ENCODE measurements at regions not wholly inside any gene's neighbourhood (a gene's known extent, or its start where the extent isn't known, plus 50 kb on each side); places are given as distances from the start of the nearest gene placed in this dataset.

DNA sequence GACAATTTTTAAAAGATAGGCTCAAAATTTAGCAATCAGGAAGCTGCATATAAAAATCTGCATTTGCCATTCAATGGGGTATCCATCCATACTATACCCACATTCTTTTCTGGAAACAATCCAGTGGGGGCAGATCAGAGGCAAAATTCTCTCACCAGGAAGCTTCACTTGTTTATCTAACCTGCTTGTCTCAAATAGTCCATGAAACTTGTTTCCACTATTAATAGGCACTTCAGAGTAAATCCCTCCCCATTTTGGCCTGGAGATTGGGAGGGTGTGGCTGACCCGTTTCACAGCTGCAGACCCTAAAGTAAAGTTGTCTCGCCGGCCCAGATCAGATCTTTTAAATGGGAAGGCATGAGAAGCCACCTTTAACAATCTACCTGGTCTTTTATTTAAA, 139.4 kb upstream of the CPNE8 start:
- no peak for DNase-seq (ENCODE audit: low read depth)
- TF ChIP-seq, protein P1, sequence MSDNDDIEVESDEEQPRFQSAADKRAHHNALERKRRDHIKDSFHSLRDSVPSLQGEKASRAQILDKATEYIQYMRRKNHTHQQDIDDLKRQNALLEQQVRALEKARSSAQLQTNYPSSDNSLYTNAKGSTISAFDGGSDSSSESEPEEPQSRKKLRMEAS (IDR thresholded peaks at IDR 0.05; ENCODE audit: low read depth, low read length), result no peak
- no peak overlapping the region for H3K4me3 ChIP-seq (ENCODE audit: low read depth, low read length)

DNA sequence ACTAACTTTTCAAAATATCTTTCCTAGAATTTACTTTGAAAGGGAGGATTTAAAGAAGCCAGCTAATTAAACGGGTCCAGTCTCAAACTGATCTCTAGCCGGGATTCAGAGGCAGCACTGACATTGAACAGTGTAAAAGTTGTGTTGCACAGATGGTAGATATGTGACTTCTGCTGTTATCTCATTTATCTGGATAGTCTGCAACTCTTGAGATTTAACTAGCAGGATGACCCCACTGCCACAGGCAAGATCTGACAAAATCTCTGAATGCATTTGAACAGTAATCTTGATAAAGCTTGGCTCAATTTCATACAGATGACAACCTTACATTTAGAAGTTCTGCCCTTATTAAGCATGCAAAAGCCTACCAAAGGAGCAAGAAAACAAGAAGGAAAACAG, 138.0 kb upstream of the CPNE8 start:
- H3K4me3 ChIP-seq (ENCODE audit: low read depth, low read length), result no peak overlapping the region
- TF ChIP-seq, protein P1 (IDR thresholded peaks at IDR 0.05; ENCODE audit: low read depth, low read length), result no peak
- TF ChIP-seq POLR2A (IDR thresholded peaks at IDR 0.05; ENCODE audit: extremely low read depth, insufficient read length), result no peak
- TF ChIP-seq MYC (IDR thresholded peaks at IDR 0.05; ENCODE audit: low read depth, low read length), result no peak
- no peak for TF ChIP-seq CTCF (IDR thresholded peaks at IDR 0.05; ENCODE audit: low read depth, low read length)
- no peak for DNase-seq (ENCODE audit: low read depth)

- TF ChIP-seq MYC (IDR thresholded peaks at IDR 0.05; ENCODE audit: low read depth, low read length), result no peak
- no peak for TF ChIP-seq CTCF (IDR thresholded peaks at IDR 0.05; ENCODE audit: low read depth, low read length)
- no peak for TF ChIP-seq POLR2A (IDR thresholded peaks at IDR 0.05; ENCODE audit: extremely low read depth, insufficient read length)
- TF ChIP-seq, protein P1 (IDR thresholded peaks at IDR 0.05; ENCODE audit: low read depth, low read length), result no peak
These were observed 134.9 kb upstream of the CPNE8 start for GRCh38 chr12:39040275-39040674.

GRCh38 chr12:39037115-39037514, 131.7 kb upstream of the CPNE8 start:
- no peak for DNase-seq (ENCODE audit: low read depth)
- no peak overlapping the region for H3K4me3 ChIP-seq (ENCODE audit: low read depth, low read length)
- TF ChIP-seq, protein P1 (IDR thresholded peaks at IDR 0.05; ENCODE audit: low read depth, low read length), result no peak
- no peak for TF ChIP-seq CTCF (IDR thresholded peaks at IDR 0.05; ENCODE audit: low read depth, low read length)
- no peak for TF ChIP-seq POLR2A (IDR thresholded peaks at IDR 0.05; ENCODE audit: extremely low read depth, insufficient read length)
- no peak for TF ChIP-seq MYC (IDR thresholded peaks at IDR 0.05; ENCODE audit: low read depth, low read length)

More at GRCh38 chr12:39040275-39040674, 134.9 kb upstream of the CPNE8 start:
- H3K4me3 ChIP-seq (ENCODE audit: low read depth, low read length), result no peak overlapping the region
- DNase-seq (ENCODE audit: low read depth), result no peak

DNA sequence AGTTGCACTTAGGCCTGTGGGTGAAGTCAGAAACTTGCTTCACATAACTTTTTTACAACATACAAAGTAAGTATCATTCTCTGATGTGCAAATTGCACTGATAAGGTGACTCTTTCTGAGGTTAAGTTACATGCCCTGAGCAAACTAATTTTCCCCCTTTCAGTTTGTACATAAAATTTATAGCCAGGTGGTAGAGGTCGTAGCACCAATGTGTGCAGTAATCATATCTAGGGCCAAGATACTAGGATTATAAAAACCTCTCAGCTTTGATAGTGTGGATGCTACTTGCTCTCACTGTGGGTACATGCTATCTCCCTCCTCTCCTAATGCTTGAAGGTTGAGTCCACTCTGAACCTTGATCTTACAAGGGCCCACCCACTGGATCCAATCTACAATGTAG, 130.7 kb upstream of the CPNE8 start:
- DNase-seq (ENCODE audit: low read depth), result no peak
- no peak for TF ChIP-seq POLR2A (IDR thresholded peaks at IDR 0.05; ENCODE audit: extremely low read depth, insufficient read length)
- no peak overlapping the region for H3K4me3 ChIP-seq (ENCODE audit: low read depth, low read length)

DNA sequence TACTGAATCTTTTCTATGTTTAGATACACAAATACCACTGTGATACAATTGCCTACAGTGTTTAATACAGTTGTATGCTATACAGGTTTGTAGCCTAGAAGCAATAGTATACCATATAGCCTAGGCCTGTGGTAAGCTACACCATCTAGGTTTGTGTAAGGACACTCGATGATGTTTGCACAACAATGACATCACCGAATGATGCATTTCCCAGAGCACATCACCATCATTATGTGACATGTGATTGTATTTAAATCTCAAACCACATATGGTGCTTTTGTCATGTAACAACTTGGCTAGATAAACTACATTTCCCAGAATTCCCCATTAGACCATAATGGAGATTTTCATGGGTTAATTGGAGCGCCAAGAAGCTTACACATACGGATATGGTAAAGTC, 128.4 kb upstream of the CPNE8 start:
- no peak for DNase-seq (ENCODE audit: low read depth)
- no peak overlapping the region for H3K4me3 ChIP-seq (ENCODE audit: low read depth, low read length)
- TF ChIP-seq MYC (IDR thresholded peaks at IDR 0.05; ENCODE audit: low read depth, low read length), result no peak

DNA sequence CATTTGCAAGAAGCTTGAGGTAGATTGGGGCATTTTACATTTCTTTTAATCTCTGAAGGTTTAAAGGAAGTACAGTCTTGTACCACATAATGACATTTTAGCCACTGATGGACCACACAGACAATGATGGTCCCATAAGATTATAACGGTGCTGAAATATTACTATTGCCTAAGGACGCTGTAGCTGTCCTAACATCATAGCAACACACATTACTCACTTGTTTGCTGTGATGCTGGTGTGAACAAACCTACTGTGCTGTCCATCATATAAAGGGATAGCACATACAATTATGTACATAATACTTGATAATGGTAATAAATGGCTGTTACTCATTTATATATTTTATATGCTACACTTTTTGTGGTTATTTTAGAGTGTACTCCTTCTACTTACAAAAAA, 127.1 kb upstream of the CPNE8 start:
- H3K4me3 ChIP-seq (ENCODE audit: low read depth, low read length), result no peak overlapping the region
- TF ChIP-seq POLR2A (IDR thresholded peaks at IDR 0.05; ENCODE audit: extremely low read depth, insufficient read length) (no peak), MYC (IDR thresholded peaks at IDR 0.05; ENCODE audit: low read depth, low read length) (no peak), CTCF (IDR thresholded peaks at IDR 0.05; ENCODE audit: low read depth, low read length) (no peak)
- TF ChIP-seq, protein P1 (IDR thresholded peaks at IDR 0.05; ENCODE audit: low read depth, low read length), result no peak
- DNase-seq (ENCODE audit: low read depth), result no peak

Data from NB4 (cell line).